Activated CD4-positive, alpha-beta T cell treated with anti-CD3 and anti-CD28 coated beads for 36 hours (primary cell): ENCODE measurements at regions not wholly inside any gene's neighbourhood (a gene's known extent, or its start where the extent isn't known, plus 50 kb on each side); places are given as distances from the start of the nearest gene placed in this dataset. TPM values are rescaled to one million over a fixed set of nuclear protein-coding genes. Genes with fewer than 3 reads are reported as not detected.
"Not testable (repeated sequence)": the region's sequence is repeated elsewhere in the genome, so short reads cannot be mapped to it uniquely, and the experiment has no call there.

Source experiments
- ATAC-seq: fragments of 200-7000 bp; cut with Tn5 transposase; one replicate; pipeline ENCODE4 v1.10.0; 2021; ENCODE audit warnings: mild to moderate bottlenecking, moderate library complexity
- CTCF ChIA-PET: fragments of 350-600 bp; sonication (Branson Sonifier 250); formaldehyde crosslinking; loops from one replicate; lab custom pipeline; 2021; ENCODE audit warnings: antibody characterized with exemption; lab: Charles Lee
- POLR2A ChIA-PET: fragments of 350-600 bp; sonication (Branson Sonifier 250); formaldehyde crosslinking; loops from one replicate; lab custom pipeline; 2021; ENCODE audit warnings: antibody characterized with exemption, inconsistent platforms; lab: Charles Lee
- DNase-seq: peaks from one replicate; pipeline ENCODE4 v3.0.0-alpha.2; 2020
- H3K27ac Mint-ChIP-seq: one replicate; pipeline ENCODE4 v1.8.0; 2021; ENCODE audit warnings: mixed read lengths
- H3K27me3 Mint-ChIP-seq: one replicate; pipeline ENCODE4 v1.8.0; 2021; ENCODE audit warnings: mixed read lengths
- H3K36me3 Mint-ChIP-seq: one replicate; pipeline ENCODE4 v1.8.0; 2021; ENCODE audit warnings: low read depth, mixed read lengths
- H3K4me1 Mint-ChIP-seq: one replicate; pipeline ENCODE4 v1.8.0; 2021; ENCODE audit warnings: mixed read lengths
- H3K4me3 Mint-ChIP-seq: one replicate; pipeline ENCODE4 v1.8.0; 2021; ENCODE audit warnings: mild to moderate bottlenecking, moderate library complexity, mixed read lengths
- H3K9me3 Mint-ChIP-seq: one replicate; pipeline ENCODE4 v1.8.0; 2021; ENCODE audit warnings: low read depth, mixed read lengths
- intact Hi-C, 2 experiments: fragments of 100-400 bp; cut with DNase I in 1 of 2; cut with micrococcal nuclease in 1 of 2; formaldehyde crosslinking; loops; one replicate each; pipeline versions ENCODE4 v1.14.2 to v1.15.1; 2022 to 2024; cut with DNase I, micrococcal nuclease
- microRNA-seq: library from miRNA; unstranded; fragments of <30 nt; microRNA quantifications from one replicate; pipeline ENCODE4 v1.2.0, GENCODE V29; 2021; ENCODE audit warnings: borderline replicate concordance

GRCh38 chr21:8245642-8246402 lies 2275.6 kb upstream of the TPTE start:
- POLR2A ChIA-PET, result not testable (repeated sequence)

GRCh38 chr21:8251701-8252100 lies 2269.7 kb upstream of the TPTE start:
- H3K27ac Mint-ChIP-seq, H3K27me3 Mint-ChIP-seq, H3K9me3 Mint-ChIP-seq, H3K4me3 Mint-ChIP-seq, POLR2A ChIA-PET, ATAC-seq, H3K36me3 Mint-ChIP-seq, H3K4me1 Mint-ChIP-seq, intact Hi-C loops, CTCF ChIA-PET, DNase-seq: not testable (repeated sequence)

More at GRCh38 chr21:8245642-8246402, 2275.6 kb upstream of the TPTE start:
- H3K27ac Mint-ChIP-seq, H3K4me1 Mint-ChIP-seq, H3K9me3 Mint-ChIP-seq, H3K36me3 Mint-ChIP-seq, DNase-seq, CTCF ChIA-PET, H3K27me3 Mint-ChIP-seq, H3K4me3 Mint-ChIP-seq, intact Hi-C loops: not testable (repeated sequence)
- peak; percentile 71 for ATAC-seq

GRCh38 chr21:8255094-8255493 lies 2266.3 kb upstream of the TPTE start:
- ATAC-seq, H3K36me3 Mint-ChIP-seq, POLR2A ChIA-PET, H3K27me3 Mint-ChIP-seq, intact Hi-C loops, H3K27ac Mint-ChIP-seq, H3K4me1 Mint-ChIP-seq, H3K4me3 Mint-ChIP-seq, H3K9me3 Mint-ChIP-seq, CTCF ChIA-PET: not testable (repeated sequence)
- peak; percentile 20 for DNase-seq

- peak; percentile 57 for DNase-seq
- H3K36me3 Mint-ChIP-seq, ATAC-seq, H3K4me1 Mint-ChIP-seq, H3K9me3 Mint-ChIP-seq, CTCF ChIA-PET, H3K27me3 Mint-ChIP-seq, H3K4me3 Mint-ChIP-seq, intact Hi-C loops, H3K27ac Mint-ChIP-seq, POLR2A ChIA-PET: not testable (repeated sequence)
These were observed 2264.1 kb upstream of the TPTE start for GRCh38 chr21:8257083-8257799.

- H3K36me3 Mint-ChIP-seq, intact Hi-C loops, H3K4me1 Mint-ChIP-seq, DNase-seq, POLR2A ChIA-PET, H3K9me3 Mint-ChIP-seq, H3K27ac Mint-ChIP-seq, CTCF ChIA-PET, ATAC-seq, H3K4me3 Mint-ChIP-seq, H3K27me3 Mint-ChIP-seq: not testable (repeated sequence)
These were observed 2261.2 kb upstream of the TPTE start for GRCh38 chr21:8260065-8260627.

Small RNA genes in the stretch of these regions (microRNA-seq; reads per million reads assigned to microRNA genes)
- not detected for gene MIR3648-1
- not detected for gene MIR3687-1
- not detected for gene MIR6724-1
- not detected for gene MIR6724-2
